SW480 (cell line): ENCODE measurements at regions not wholly inside any gene's neighbourhood (a gene's known extent, or its start where the extent isn't known, plus 50 kb on each side); places are given as distances from the start of the nearest gene placed in this dataset.
A peak's percentile ranks its signal among the peaks of the same experiment; 100 is the strongest.
"Not testable (repeated sequence)": the region's sequence is repeated elsewhere in the genome, so short reads cannot be mapped to it uniquely, and the experiment has no call there.

Experiments used
- DNase-seq: peaks from one replicate; pipeline ENCODE4 v3.0.0-alpha.2; 2016; ENCODE audit warnings: low spot score

GRCh38 chr3:159870723-159871122 is 117.9 kb upstream of the IL12A start:
- no peak for DNase-seq

GRCh38 chr3:159872374-159873109 is 116.1 kb upstream of the IL12A start:
- DNase-seq: peak; percentile 55

DNA sequence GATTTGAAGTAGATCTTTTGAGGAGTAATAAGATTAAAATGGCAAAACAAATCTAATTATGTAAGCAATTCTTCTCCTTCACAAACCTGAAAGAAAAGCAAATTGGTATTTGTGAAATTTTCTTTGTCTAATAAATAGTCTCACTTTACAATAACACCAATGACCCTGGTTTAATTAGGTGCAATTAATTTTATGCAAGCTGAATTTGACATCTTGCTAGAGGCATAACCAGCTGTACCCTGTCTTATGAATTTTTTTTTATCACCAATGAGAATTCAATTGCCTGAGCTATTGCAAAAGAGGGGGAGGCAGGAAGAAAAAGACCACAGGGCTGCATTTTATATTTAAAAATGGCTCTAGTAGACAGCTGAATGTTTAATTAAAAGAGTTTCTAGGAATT is 113.5 kb upstream of the IL12A start:
- no peak for DNase-seq

- DNase-seq: no peak
Observed at GRCh38 chr3:159877924-159878323, 110.7 kb upstream of the IL12A start.

DNA sequence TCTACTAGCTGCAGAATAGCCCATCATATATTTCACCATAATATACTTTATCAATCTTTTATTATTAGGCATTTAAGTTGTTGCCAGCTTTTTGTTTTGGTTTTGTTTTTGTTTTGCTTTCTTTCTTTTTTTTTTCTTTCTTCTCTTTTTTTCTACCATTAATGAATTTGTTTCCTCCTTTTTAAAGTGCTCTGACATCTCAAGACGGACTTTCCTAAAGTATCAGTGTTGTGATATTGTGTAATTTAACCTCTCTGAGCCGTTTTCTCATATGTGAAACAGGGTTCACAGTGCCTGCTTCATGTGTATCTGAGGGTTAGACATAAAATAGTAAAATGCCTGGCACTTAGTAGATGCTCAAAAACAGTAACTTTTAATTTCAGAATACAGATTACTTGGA is 109.5 kb upstream of the IL12A start:
- no peak for DNase-seq

GRCh38 chr3:159879598-159879997 is 109.0 kb upstream of the IL12A start:
- DNase-seq: no peak

DNA sequence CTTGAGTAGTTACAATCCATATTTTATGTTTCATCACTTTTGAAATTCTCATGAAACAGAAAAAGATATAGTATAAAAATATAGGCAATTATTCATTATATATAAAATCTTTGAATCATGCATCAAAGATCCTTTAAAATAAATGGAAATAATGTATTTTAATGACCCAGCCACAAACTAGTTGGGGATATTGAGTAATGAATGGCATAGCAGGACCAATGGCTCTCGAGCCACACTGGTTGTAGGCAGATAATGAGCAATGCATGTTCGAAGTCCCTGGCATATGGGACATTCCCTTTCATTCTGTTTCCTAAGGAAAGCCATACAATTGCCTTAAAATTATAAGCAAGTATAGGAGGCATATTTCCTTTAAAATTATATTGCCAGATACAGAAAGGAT is 107.4 kb upstream of the IL12A start:
- no peak for DNase-seq

DNA sequence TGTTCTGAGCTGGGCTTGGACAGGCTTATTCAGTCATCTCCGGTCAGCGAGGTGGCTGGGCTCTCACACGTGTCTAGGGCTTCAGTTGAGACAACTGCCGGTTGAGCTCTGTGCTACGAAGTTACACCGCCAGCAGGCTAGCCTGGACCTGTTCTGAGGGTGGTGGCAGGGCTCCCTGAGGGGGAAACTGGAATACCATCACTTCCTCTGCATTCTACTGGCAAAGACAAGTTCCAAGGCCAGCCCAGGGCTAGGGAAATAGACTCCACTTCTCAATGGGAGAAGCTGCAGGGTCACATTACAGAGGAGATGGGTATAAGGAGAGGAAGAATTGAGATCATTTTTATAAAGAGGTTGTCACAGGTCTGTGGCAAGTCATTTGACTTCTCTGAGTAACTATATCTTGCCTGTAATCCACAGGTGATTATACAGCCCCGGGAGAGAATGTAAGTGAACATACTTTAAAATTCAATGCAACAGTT is 106.8 kb upstream of the IL12A start:
- no peak for DNase-seq

DNA sequence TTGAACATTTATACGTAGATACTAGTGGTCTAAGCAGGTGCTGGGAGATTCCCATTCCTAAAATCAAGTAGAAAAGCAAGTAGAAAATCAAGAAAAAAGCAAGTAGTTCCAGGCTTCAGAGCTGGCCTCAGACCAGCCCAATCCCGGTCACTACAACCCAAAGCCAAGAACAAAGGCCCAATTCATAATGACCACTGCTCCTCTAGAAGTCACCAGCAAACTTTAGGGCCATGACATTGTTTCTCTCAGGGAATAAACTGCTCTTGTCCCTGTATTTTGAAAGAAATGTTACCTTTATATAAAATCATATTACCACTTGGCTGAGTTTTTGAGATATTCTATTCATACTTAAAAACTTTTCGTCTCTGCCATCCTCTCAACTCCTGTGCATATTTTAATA is 106.3 kb upstream of the IL12A start:
- DNase-seq: no peak

DNA sequence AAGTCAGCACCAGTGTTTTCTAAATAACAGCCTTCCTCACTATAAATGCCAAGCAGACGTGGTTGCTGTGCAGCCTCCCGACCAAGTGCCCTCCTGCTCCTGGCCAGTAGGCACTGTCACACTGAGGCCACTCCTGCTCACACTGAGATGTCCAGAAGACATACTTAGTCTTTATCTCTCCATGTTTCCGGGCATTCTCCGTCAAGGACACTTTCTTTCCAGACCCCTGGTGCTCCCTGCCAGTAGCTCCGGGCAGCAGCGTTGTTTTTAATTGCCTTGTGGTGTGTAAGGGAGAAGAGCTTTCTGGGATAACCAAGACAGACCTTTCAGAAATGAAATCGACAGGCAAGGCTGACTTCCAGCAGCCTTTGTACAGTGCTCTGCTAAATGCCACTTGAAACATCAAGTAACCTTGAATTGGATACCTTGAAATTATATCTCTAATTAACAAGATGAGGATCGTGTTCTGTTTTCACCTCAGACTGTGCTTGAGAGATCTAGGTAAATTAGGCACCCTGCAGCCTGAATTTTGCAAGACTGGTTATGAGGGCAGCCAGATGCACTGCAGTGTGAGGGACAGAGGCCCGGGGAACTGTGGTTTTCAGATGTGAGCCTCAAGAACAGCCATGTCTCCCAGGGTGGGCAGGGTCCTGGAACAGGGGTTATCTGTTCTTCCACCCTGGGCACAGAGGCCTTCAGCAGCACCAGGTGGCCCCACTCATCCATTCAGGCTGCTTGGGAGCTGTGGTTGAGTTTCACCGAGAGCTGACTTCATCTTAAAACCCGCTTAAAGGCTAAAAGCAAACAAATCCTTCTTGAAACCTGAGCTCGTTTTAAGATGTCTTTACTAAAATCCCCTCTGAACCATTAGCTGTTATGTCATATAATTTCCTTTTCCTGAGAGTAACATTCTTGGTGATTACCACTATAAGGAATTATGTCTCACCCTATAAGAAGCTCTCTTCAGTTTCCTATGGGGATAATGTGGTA is 105.5 kb upstream of the IL12A start:
- no peak for DNase-seq

DNA sequence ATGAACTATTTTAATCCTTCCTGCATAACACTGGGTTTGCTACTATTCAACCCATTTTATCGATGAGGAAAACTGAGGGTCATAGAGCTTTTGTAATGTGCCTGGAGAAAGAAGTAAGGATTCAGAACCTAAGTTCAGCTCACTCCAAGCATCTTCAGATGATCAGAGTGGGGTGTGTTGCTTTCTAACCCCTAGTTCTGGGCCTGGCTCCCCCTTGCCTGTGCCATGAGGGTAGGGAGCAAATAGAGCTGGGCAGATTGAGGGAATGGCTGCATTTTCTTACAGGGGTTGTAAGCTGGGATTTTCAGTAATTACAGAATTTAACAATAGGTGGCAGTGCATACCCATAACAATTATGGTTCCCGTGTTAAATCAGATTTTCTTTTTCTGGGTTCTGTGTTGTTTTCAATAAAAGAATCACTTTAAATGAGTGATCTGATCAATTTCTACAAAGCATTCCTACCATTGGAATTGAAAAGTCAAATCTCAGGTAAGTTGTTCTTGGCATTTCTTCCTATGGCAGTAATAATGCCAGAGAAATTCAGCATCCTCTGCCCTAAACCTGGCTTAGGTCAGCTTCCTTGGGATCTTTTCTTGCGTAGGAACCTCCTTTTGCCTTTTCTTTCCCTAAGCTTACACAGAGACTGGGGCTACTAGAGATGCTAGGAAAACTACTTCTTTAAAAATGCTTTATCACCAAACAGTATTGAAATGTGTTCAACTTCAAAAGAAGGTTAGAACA is 103.8 kb upstream of the IL12A start:
- peak; percentile 10 for DNase-seq

- DNase-seq: no peak
Observed at GRCh38 chr3:159886050-159886449, 102.6 kb upstream of the IL12A start.

DNA sequence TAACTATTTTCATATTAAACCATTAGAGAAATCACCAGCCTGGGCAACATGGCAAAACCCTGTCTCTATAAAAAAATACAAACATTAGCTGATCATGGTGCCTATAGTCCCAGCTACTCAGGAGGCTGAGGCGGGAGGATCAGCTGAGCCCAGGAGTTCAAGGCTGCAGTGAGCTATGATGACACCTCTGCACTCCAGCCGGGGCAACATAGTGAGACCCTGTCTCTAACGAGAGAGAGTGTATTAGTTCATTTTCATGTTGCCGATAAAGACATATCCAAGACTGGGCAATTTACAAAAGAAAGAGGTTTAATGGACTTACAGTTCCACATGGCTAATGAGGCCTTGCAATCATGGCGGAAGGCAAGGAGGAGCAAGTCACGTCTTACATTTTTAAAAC is 102.1 kb upstream of the IL12A start:
- DNase-seq: not testable (repeated sequence)

- DNase-seq: no peak
Observed at GRCh38 chr3:159887168-159887567, 101.5 kb upstream of the IL12A start.

DNA sequence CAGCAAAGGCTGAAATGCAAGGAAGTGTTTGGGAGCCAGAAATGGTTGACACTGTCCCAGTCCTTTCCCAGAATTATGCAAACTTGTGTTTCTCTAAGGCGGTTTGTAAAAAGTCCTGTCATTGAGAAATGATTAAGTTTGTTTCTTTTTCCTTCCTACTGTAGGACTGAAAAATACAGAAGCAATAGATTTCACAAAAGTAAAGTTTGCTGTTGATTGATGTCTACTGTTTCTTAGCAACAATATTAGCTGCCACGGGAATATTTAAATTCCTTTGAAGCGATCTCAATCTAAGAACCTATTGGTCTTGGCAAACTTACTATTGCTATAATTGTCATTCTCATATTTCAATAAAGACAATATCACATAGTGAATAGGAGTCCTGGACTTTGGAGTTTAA is 100.7 kb upstream of the IL12A start:
- DNase-seq: no peak

DNA sequence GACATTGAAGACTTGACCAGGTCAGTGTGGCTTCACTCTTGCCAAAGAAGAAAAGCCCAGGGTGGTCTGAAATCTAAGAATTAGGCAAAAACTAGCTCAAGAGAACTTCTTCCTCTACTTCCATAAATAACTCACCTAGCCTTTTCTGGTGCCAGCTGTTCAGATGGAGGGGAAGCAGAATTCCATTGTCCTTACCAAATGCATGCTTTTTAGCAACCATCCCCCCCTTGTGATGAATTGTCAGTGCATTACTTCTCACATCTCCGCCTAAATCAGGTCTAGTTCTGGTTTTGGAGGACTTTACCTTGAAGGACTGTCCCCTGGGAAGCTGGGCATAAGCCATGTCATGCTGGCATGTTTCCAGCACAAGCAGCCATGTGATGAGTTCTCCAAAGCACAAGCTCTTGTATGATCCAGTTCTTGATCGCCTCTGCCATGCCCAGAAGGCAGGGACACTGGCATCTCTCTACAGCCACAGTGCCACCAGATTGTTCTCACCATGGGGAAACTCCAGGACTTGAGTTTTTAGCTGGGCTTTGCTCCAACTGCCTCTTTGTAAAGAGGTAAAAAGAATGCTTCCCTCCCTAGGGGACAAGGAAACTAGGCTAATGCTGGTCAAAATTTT is 96.4 kb upstream of the IL12A start:
- DNase-seq: no peak

- DNase-seq: no peak
Observed at GRCh38 chr3:159892801-159893200, 95.8 kb upstream of the IL12A start.

GRCh38 chr3:159894386-159894785 is 94.2 kb upstream of the IL12A start:
- DNase-seq: no peak

- DNase-seq: no peak
Observed at GRCh38 chr3:159895430-159895829, 93.2 kb upstream of the IL12A start.

GRCh38 chr3:159896543-159896942 is 92.1 kb upstream of the IL12A start:
- DNase-seq: no peak

DNA sequence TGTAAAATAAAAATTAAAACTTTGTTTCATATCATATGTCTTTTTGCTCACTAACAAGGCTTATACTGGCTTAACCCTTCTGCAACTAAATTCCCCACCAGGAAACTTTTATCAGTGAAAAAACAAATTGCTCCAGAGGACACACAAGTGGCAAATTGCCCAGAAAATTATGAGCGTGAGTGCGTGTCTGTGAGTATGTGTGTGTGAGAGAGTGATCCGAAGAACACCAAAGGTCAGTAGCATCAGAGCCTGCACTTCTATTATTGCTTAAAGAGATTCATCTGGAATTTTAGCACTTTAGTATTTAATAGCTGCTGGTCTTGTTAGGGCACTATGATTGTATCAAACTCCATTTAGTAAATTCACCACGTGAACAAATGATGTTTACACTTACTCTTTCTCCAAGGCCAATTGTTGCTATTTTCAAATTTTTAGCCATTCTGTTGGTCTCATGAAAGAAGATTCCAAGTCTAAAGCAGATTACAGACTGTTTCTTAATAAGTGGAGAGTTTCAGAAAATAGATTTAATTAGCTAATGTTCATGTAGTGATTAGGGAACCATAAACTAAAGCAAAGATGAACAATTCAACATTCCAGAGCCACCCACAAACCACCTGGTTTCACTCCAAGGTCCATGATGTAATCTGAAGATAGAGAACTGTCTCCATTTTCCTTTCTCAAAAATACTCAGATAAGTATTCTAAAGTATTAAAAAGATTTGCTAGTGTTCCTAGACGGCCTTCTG is 91.1 kb upstream of the IL12A start:
- DNase-seq: no peak
